Transverse colon (tissue), 4 donors: ENCODE measurements at regions not wholly inside any gene's neighbourhood (a gene's known extent, or its start where the extent isn't known, plus 50 kb on each side); places are given as distances from the start of the nearest gene placed in this dataset.

Experiments
- DNase-seq: peaks from one replicate; pipeline ENCODE4 v3.0.0-alpha.2; 2019
- H3K27ac ChIP-seq, 4 donors: fragments of 200-600 bp; sonication (generic); 2 replicates each; pipeline ENCODE4 v1.5.1; 2016 to 2018; ENCODE audit warnings: inconsistent platforms in 4 of 4
- H3K27me3 ChIP-seq: fragments of 200-600 bp; sonication (generic); 2 replicates; pipeline ENCODE4 v1.5.1; 2017; ENCODE audit warnings: inconsistent platforms
- H3K36me3 ChIP-seq, 4 donors: fragments of 200-600 bp; sonication (generic); 2 replicates each; pipeline ENCODE4 v1.5.1; 2017 to 2019; ENCODE audit warnings: inconsistent platforms in 4 of 4
- H3K4me1 ChIP-seq, 4 donors: fragments of 200-600 bp; sonication (generic); 2 replicates each; pipeline ENCODE4 v1.5.1; 2017 to 2020; ENCODE audit warnings: inconsistent platforms in 4 of 4
- H3K4me3 ChIP-seq, 4 donors: fragments of 200-600 bp; sonication (generic); 1 replicate in 1 of 4; 2 replicates in 3 of 4; pipeline versions ENCODE4 v1.5.1 to v1.6.1; 2017 to 2019; ENCODE audit warnings: inconsistent platforms in 4 of 4
- H3K9me3 ChIP-seq, 2 donors: fragments of 200-600 bp; sonication (generic); 2 replicates each; pipeline ENCODE4 v1.5.1; 2017 to 2019; ENCODE audit warnings: inconsistent platforms in 2 of 2
- CTCF ChIP-seq, 5 experiments: fragments of 200-600 bp in 3 of 5; fragments of 450-650 bp in 2 of 5; sonication (generic) in 3 of 5; IDR thresholded peaks; 1 replicate in 2 of 5; 2 replicates in 3 of 5; pipeline ENCODE4 v1.5.1; 2016 to 2017; ENCODE audit warnings: antibody characterized with exemption in 5 of 5, inconsistent platforms in 3 of 5, mild to moderate bottlenecking in 2 of 5, moderate library complexity in 1 of 5
- EP300 ChIP-seq: sonication (generic); formaldehyde crosslinking; IDR thresholded peaks from one replicate; pipeline ENCODE4 v1.6.1; 2017; ENCODE audit warnings: antibody characterized with exemption, low read depth
- POLR2A ChIP-seq: fragments of 450-650 bp; IDR thresholded peaks from one replicate; pipeline ENCODE4 v1.6.1; 2016; ENCODE audit warnings: antibody characterized with exemption, mild to moderate bottlenecking, moderate library complexity
- POLR2AphosphoS5 ChIP-seq, 3 donors: sonication (generic); formaldehyde crosslinking; IDR thresholded peaks; one replicate each; pipeline ENCODE4 v1.6.1; 2016; ENCODE audit warnings: antibody characterized with exemption in 3 of 3
- WGBS, 2 donors: methylation state at CpG; one replicate each; pipeline ENCODE4 v1.1.5; 2018; ENCODE audit warnings: low coverage in 1 of 2; 5-methylcytosine and 5-hydroxymethylcytosine counted together
- in situ Hi-C, 4 donors: fragments of 200-750 bp; cut with MboI; loops; one replicate each; pipeline versions ENCODE4 v1.15.0 to v1.15.1; 2017; ENCODE audit warnings: low sequenced_read_pairs in 3 of 4, low pct_ligation_motif_present in 1 of 4, low pct_unique_long_range_greater_than_20kb in 1 of 4
- intact Hi-C: fragments of 100-400 bp; cut with DNase I; formaldehyde crosslinking; loops from one replicate; pipeline ENCODE4 v1.15.1; 2023; ENCODE audit warnings: low total_unique reads

GRCh38 chr2:22616031-22616430, 768.9 kb upstream of the KLHL29 start:
- 88 to 100% methylated on average over 3 of the region's 3 CpGs for WGBS, 2 donors
- in situ Hi-C loops, result no loop called here
- no peaks in the 10 kb centered on the region for H3K36me3 ChIP-seq
- H3K27ac ChIP-seq, result no peak overlapping the region
- no peak overlapping the region for H3K4me3 ChIP-seq
- DNase-seq, result no peak
- H3K4me1 ChIP-seq, result no peaks in the 10 kb centered on the region
- H3K27me3 ChIP-seq, result no peaks in the 10 kb centered on the region
- intact Hi-C loops, result no loop called here
- no peaks in the 10 kb centered on the region for H3K9me3 ChIP-seq
- TF ChIP-seq CTCF (IDR thresholded peaks at IDR 0.05) (no peak), POLR2AphosphoS5 (IDR thresholded peaks at IDR 0.05) (no peak), POLR2A (no peak), EP300 (no peak)

GRCh38 chr2:22623620-22624019, 761.4 kb upstream of the KLHL29 start:
- 78 to 82% methylated on average over 3 of the region's 3 CpGs for WGBS, 2 donors

GRCh38 chr2:22626621-22627020, 758.4 kb upstream of the KLHL29 start:
- in situ Hi-C loops, result no loop called here
- H3K36me3 ChIP-seq, result no peaks in the 10 kb centered on the region
- H3K4me1 ChIP-seq, result no peaks in the 10 kb centered on the region
- no peak for DNase-seq
- H3K9me3 ChIP-seq, result no peaks in the 10 kb centered on the region
- 54% methylated on average over 2 of the region's 2 CpGs; no CpG with 5 or more reads in 1 of the 2 donors for WGBS, 2 donors
- no peaks in the 10 kb centered on the region for H3K27me3 ChIP-seq
- intact Hi-C loops, result no loop called here
- no peak overlapping the region for H3K27ac ChIP-seq
- H3K4me3 ChIP-seq, result no peak overlapping the region
- TF ChIP-seq POLR2A (no peak), EP300 (no peak), POLR2AphosphoS5 (IDR thresholded peaks at IDR 0.05) (no peak), CTCF (IDR thresholded peaks at IDR 0.05) (no peak)

More at GRCh38 chr2:22623620-22624019, 761.4 kb upstream of the KLHL29 start:
- H3K9me3 ChIP-seq, result no peaks in the 10 kb centered on the region
- intact Hi-C loops (no loop called here), in situ Hi-C loops (no loop called here)
- no peak for DNase-seq
- H3K4me1 ChIP-seq, result no peaks in the 10 kb centered on the region
- H3K27me3 ChIP-seq, result no peaks in the 10 kb centered on the region
- no peaks in the 10 kb centered on the region for H3K36me3 ChIP-seq
- no peak overlapping the region for H3K27ac ChIP-seq
- no peak for TF ChIP-seq CTCF (IDR thresholded peaks at IDR 0.05)
- no peak for TF ChIP-seq POLR2A
- no peak for TF ChIP-seq POLR2AphosphoS5 (IDR thresholded peaks at IDR 0.05)
- TF ChIP-seq EP300, result no peak
- H3K4me3 ChIP-seq, result no peak overlapping the region

- Histone ChIP-seq H3K36me3 (no peaks in the 10 kb centered on the region), H3K4me1 (no peaks in the 10 kb centered on the region), H3K4me3 (no peak overlapping the region), H3K27ac (no peak overlapping the region), H3K9me3 (no peaks in the 10 kb centered on the region), H3K27me3 (no peaks in the 10 kb centered on the region)
- intact Hi-C loops (no loop called here), in situ Hi-C loops (no loop called here)
- WGBS, 2 donors, result 46 to 82% methylated on average over 1 to 2 of the region's 2 CpGs
- no peak for DNase-seq
- TF ChIP-seq CTCF (IDR thresholded peaks at IDR 0.05), result no peak
- TF ChIP-seq EP300, result no peak
- TF ChIP-seq POLR2A, result no peak
- no peak for TF ChIP-seq POLR2AphosphoS5 (IDR thresholded peaks at IDR 0.05)
Observed at GRCh38 chr2:22628221-22628620, 756.8 kb upstream of the KLHL29 start.
